Keratinocyte (primary cell): ENCODE measurements at regions not wholly inside any gene's neighbourhood (a gene's known extent, or its start where the extent isn't known, plus 50 kb on each side); places are given as distances from the start of the nearest gene placed in this dataset.

Experiments used
- EZH2 ChIP-seq: IDR thresholded peaks from one replicate; pipeline ENCODE4 v1.6.1; 2012; ENCODE audit warnings: inconsistent platforms, mild to moderate bottlenecking, low read length, moderate library complexity
- TF ChIP-seq, protein P1 (sequence below), 3 experiments: IDR thresholded peaks in 1 of 3; conservative IDR thresholded peaks in 1 of 3; optimal IDR thresholded peaks in 1 of 3; 2 replicates in 2 of 3; 3 replicates in 1 of 3; pipeline versions ENCODE3 to v1.5.1; 2011; ENCODE audit warnings: low read length in 3 of 3, mild to moderate bottlenecking in 3 of 3, moderate library complexity in 2 of 3, control low read depth in 1 of 3, inconsistent platforms in 1 of 3; ENCODE audit not compliant: insufficient read depth in 2 of 3; ENCODE audit errors: extremely low read depth in 1 of 3

DNA sequence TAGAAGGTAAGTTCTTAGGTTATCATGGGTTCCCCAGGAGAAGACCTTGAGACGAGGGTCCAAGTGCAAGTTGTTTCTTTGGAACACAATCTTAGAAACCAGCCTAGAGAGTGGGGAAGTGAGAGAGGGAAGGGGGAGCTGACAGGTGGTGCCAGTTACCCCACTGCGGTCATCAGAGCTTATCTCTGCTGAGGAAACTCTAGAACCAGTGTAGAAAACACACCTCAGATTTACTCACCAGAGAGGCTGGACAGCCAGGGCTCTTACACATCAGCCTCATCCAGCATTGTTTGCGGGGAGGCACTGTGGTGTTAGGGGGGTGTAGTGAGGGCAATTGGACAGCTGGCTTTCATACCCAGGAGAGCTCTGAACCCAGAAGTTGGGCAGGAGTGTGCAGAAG lies 206.5 kb upstream of the RAI14 start:
- TF ChIP-seq, protein P1, sequence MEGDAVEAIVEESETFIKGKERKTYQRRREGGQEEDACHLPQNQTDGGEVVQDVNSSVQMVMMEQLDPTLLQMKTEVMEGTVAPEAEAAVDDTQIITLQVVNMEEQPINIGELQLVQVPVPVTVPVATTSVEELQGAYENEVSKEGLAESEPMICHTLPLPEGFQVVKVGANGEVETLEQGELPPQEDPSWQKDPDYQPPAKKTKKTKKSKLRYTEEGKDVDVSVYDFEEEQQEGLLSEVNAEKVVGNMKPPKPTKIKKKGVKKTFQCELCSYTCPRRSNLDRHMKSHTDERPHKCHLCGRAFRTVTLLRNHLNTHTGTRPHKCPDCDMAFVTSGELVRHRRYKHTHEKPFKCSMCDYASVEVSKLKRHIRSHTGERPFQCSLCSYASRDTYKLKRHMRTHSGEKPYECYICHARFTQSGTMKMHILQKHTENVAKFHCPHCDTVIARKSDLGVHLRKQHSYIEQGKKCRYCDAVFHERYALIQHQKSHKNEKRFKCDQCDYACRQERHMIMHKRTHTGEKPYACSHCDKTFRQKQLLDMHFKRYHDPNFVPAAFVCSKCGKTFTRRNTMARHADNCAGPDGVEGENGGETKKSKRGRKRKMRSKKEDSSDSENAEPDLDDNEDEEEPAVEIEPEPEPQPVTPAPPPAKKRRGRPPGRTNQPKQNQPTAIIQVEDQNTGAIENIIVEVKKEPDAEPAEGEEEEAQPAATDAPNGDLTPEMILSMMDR (optimal IDR thresholded peaks at IDR 0.05 in 1 of 3, IDR thresholded peaks at IDR 0.05 in 1 of 3, conservative IDR thresholded peaks at IDR 0.05 in 1 of 3; ENCODE audit: extremely low read depth in 1 of 3, insufficient read depth in 2 of 3, low read length in 3 of 3) = no peak
- TF ChIP-seq EZH2 = no peak
